ENCODE measurements at regions not wholly inside any gene's neighbourhood (a gene's known extent, or its start where the extent isn't known, plus 50 kb on each side); places are given as distances from the start of the nearest gene placed in this dataset.

GRCh38 chr17:83191388-83192160 is 112.2 kb downstream of the METRNL start:
- TF ChIP-seq EGR1 (IDR thresholded peaks at IDR 0.05; ENCODE audit: borderline replicate concordance, low read depth, low read length) (no peak), TAF1 (IDR thresholded peaks at IDR 0.05; ENCODE audit: low read depth, low read length) (no peak), GABPA (IDR thresholded peaks at IDR 0.05; ENCODE audit: borderline replicate concordance, insufficient read depth, low read length) (no peak)
- TF ChIP-seq, protein P1, sequence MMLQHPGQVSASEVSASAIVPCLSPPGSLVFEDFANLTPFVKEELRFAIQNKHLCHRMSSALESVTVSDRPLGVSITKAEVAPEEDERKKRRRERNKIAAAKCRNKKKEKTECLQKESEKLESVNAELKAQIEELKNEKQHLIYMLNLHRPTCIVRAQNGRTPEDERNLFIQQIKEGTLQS (IDR thresholded peaks at IDR 0.05; ENCODE audit: insufficient read depth, low read depth, low read length) = no peak
